Stomach smooth muscle (tissue), 2 donors: ENCODE measurements at regions not wholly inside any gene's neighbourhood (a gene's known extent, or its start where the extent isn't known, plus 50 kb on each side); places are given as distances from the start of the nearest gene placed in this dataset.

ENCODE experiments used
- H3K27ac ChIP-seq: one replicate; pipeline ENCODE4 v1.7.0; 2013; ENCODE audit warnings: mild to moderate bottlenecking, low read length, inconsistent platforms
- H3K27me3 ChIP-seq, 2 donors: one replicate each; pipeline ENCODE4 v1.7.0; 2013; ENCODE audit warnings: low read length in 2 of 2; ENCODE audit not compliant: insufficient read depth in 2 of 2, control insufficient read depth in 1 of 2
- H3K36me3 ChIP-seq, 2 donors: one replicate each; pipeline ENCODE4 v1.7.0; 2013; ENCODE audit warnings: low read length in 2 of 2; ENCODE audit not compliant: control insufficient read depth in 2 of 2, insufficient read depth in 2 of 2
- H3K4me1 ChIP-seq: one replicate; pipeline ENCODE4 v1.7.0; 2013; ENCODE audit warnings: low read length; ENCODE audit not compliant: control insufficient read depth, insufficient read depth
- H3K4me3 ChIP-seq, 2 donors: one replicate each; pipeline ENCODE4 v1.7.0; 2013; ENCODE audit warnings: low read length in 2 of 2
- H3K9ac ChIP-seq, 2 donors: one replicate each; pipeline ENCODE4 v1.7.0; 2013; ENCODE audit warnings: low read length in 2 of 2, mild to moderate bottlenecking in 1 of 2
- H3K9me3 ChIP-seq, 2 donors: one replicate each; pipeline ENCODE4 v1.7.0; 2013; ENCODE audit warnings: low read length in 2 of 2; ENCODE audit not compliant: control insufficient read depth in 2 of 2
- donor health status: healthy.
- donor health status: Pancreatic carcinoma.

- Histone ChIP-seq H3K27me3 (no peaks in the 10 kb centered on the region), H3K9ac (no peak overlapping the region), H3K4me3 (no peak overlapping the region), H3K9me3 (no peaks in the 10 kb centered on the region), H3K36me3 (no peaks in the 10 kb centered on the region), H3K27ac (no peak overlapping the region), H3K4me1 (no peaks in the 10 kb centered on the region)
Measured at GRCh38 chr1:59105548-59106507, 191.1 kb upstream of the FGGY start.

- no peaks in the 10 kb centered on the region for H3K9me3 ChIP-seq
- H3K27me3 ChIP-seq: no peaks in the 10 kb centered on the region
- H3K27ac ChIP-seq: no peak overlapping the region
- no peaks in the 10 kb centered on the region for H3K4me1 ChIP-seq
- H3K4me3 ChIP-seq: no peak overlapping the region
- no peak overlapping the region for H3K9ac ChIP-seq
- H3K36me3 ChIP-seq: no peaks in the 10 kb centered on the region
Measured at GRCh38 chr1:59107516-59107915, 189.4 kb upstream of the FGGY start.

GRCh38 chr1:59107916-59108315 lies 189.0 kb upstream of the FGGY start:
- H3K36me3 ChIP-seq: no peaks in the 10 kb centered on the region
- no peak overlapping the region for H3K9ac ChIP-seq
- H3K27me3 ChIP-seq: no peaks in the 10 kb centered on the region
- no peak overlapping the region for H3K27ac ChIP-seq
- H3K4me3 ChIP-seq: no peak overlapping the region
- no peaks in the 10 kb centered on the region for H3K9me3 ChIP-seq
- no peaks in the 10 kb centered on the region for H3K4me1 ChIP-seq

GRCh38 chr1:59108481-59109317 lies 188.2 kb upstream of the FGGY start:
- Histone ChIP-seq H3K27me3 (no peaks in the 10 kb centered on the region), H3K4me1 (no peaks in the 10 kb centered on the region), H3K9ac (no peak overlapping the region), H3K9me3 (no peaks in the 10 kb centered on the region), H3K36me3 (no peaks in the 10 kb centered on the region), H3K27ac (no peak overlapping the region), H3K4me3 (no peak overlapping the region)

- no peaks in the 10 kb centered on the region for H3K4me1 ChIP-seq
- no peaks in the 10 kb centered on the region for H3K27me3 ChIP-seq
- H3K9ac ChIP-seq: no peak overlapping the region
- no peaks in the 10 kb centered on the region for H3K36me3 ChIP-seq
- H3K9me3 ChIP-seq: no peaks in the 10 kb centered on the region
- H3K4me3 ChIP-seq: no peak overlapping the region
- H3K27ac ChIP-seq: no peak overlapping the region
Measured at GRCh38 chr1:59110271-59110670, 186.6 kb upstream of the FGGY start.

GRCh38 chr1:59113876-59114457 lies 182.9 kb upstream of the FGGY start:
- H3K27ac ChIP-seq: no peak overlapping the region
- no peak overlapping the region for H3K9ac ChIP-seq
- H3K36me3 ChIP-seq: no peaks in the 10 kb centered on the region
- H3K27me3 ChIP-seq: no peaks in the 10 kb centered on the region
- H3K9me3 ChIP-seq: no peaks in the 10 kb centered on the region
- H3K4me1 ChIP-seq: no peaks in the 10 kb centered on the region
- no peak overlapping the region for H3K4me3 ChIP-seq

GRCh38 chr1:59115865-59116264 lies 181.0 kb upstream of the FGGY start:
- Histone ChIP-seq H3K4me3 (no peak overlapping the region), H3K36me3 (no peaks in the 10 kb centered on the region), H3K27ac (no peak overlapping the region), H3K9me3 (no peaks in the 10 kb centered on the region), H3K4me1 (no peaks in the 10 kb centered on the region), H3K27me3 (no peaks in the 10 kb centered on the region), H3K9ac (no peak overlapping the region)

- Histone ChIP-seq H3K9ac (no peak overlapping the region), H3K9me3 (no peaks in the 10 kb centered on the region), H3K4me1 (no peaks in the 10 kb centered on the region), H3K4me3 (no peak overlapping the region), H3K36me3 (no peaks in the 10 kb centered on the region), H3K27ac (no peak overlapping the region), H3K27me3 (no peaks in the 10 kb centered on the region)
Measured at GRCh38 chr1:59116920-59117542, 179.9 kb upstream of the FGGY start.

GRCh38 chr1:59122527-59122926 lies 174.4 kb upstream of the FGGY start:
- Histone ChIP-seq H3K9me3 (no peaks in the 10 kb centered on the region), H3K4me1 (no peaks in the 10 kb centered on the region), H3K36me3 (no peaks in the 10 kb centered on the region), H3K4me3 (no peak overlapping the region), H3K27me3 (no peaks in the 10 kb centered on the region), H3K9ac (no peak overlapping the region), H3K27ac (no peak overlapping the region)

GRCh38 chr1:59123081-59123681 lies 173.7 kb upstream of the FGGY start:
- Histone ChIP-seq H3K36me3 (no peaks in the 10 kb centered on the region), H3K4me1 (no peaks in the 10 kb centered on the region), H3K9me3 (no peaks in the 10 kb centered on the region), H3K9ac (no peak overlapping the region), H3K4me3 (no peak overlapping the region), H3K27me3 (no peaks in the 10 kb centered on the region), H3K27ac (no peak overlapping the region)
